ENCODE measurements at regions not wholly inside any gene's neighbourhood (a gene's known extent, or its start where the extent isn't known, plus 50 kb on each side); places are given as distances from the start of the nearest gene placed in this dataset.

DNA sequence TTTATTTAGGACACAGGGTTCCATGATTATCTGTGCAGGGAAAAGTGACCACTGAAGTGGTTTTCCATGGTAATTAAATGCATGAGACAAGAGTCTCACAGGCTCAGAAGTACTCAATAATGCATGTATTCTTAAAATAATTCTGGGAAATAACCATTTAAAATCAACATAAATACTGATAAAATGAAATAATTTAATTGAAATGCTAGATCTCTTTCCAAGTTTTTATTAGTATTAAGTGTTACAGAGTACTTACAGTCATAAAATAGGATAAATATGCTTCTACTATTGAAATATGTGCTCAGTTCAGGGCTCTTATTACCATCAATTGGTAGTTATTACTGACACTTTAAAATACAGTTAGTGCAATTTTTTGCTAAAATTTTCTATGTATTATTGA, 916.0 kb upstream of the GJE1 start:
- TF ChIP-seq, protein P1, sequence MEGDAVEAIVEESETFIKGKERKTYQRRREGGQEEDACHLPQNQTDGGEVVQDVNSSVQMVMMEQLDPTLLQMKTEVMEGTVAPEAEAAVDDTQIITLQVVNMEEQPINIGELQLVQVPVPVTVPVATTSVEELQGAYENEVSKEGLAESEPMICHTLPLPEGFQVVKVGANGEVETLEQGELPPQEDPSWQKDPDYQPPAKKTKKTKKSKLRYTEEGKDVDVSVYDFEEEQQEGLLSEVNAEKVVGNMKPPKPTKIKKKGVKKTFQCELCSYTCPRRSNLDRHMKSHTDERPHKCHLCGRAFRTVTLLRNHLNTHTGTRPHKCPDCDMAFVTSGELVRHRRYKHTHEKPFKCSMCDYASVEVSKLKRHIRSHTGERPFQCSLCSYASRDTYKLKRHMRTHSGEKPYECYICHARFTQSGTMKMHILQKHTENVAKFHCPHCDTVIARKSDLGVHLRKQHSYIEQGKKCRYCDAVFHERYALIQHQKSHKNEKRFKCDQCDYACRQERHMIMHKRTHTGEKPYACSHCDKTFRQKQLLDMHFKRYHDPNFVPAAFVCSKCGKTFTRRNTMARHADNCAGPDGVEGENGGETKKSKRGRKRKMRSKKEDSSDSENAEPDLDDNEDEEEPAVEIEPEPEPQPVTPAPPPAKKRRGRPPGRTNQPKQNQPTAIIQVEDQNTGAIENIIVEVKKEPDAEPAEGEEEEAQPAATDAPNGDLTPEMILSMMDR (IDR thresholded peaks at IDR 0.05; ENCODE audit: poor library complexity) = no peak
- no peak for TF ChIP-seq EZH2 (IDR thresholded peaks at IDR 0.05; ENCODE audit: borderline replicate concordance)

Data from hepatocyte (in vitro differentiated cells).